ENCODE measurements at regions not wholly inside any gene's neighbourhood (a gene's known extent, or its start where the extent isn't known, plus 50 kb on each side); places are given as distances from the start of the nearest gene placed in this dataset.

- Histone ChIP-seq H3K9ac (ENCODE audit: insufficient read depth, low read length, poor library complexity, severe bottlenecking) (no peak overlapping the region), H3K4me2 (replicated peaks; ENCODE audit: extremely low read depth, low read length, poor library complexity, severe bottlenecking) (no peak overlapping the region), H3K4me1 (ENCODE audit: control insufficient read depth in 1 of 2, insufficient read depth in 2 of 2, low read length in 2 of 2) (no peaks in the 10 kb centered on the region), H3K79me2 (ENCODE audit: insufficient read depth, low read length) (no peaks in the 10 kb centered on the region), H4K20me1 (ENCODE audit: insufficient read depth, low read length) (no peaks in the 10 kb centered on the region), H3K27ac (ENCODE audit: low read depth in 1 of 2, low read length in 2 of 2) (no peak overlapping the region), H3K9me3 (replicated peaks in 1 of 2; ENCODE audit: control insufficient read depth in 1 of 2, insufficient read depth in 1 of 2, low read length in 2 of 2) (no peaks in the 10 kb centered on the region), H3K36me3 (replicated peaks in 1 of 2; ENCODE audit: control insufficient read depth in 1 of 2, insufficient read depth in 2 of 2, low read length in 2 of 2) (no peaks in the 10 kb centered on the region), H3K4me3 (replicated peaks in 1 of 3; ENCODE audit: low read depth in 2 of 3, low read length in 3 of 3) (no peak overlapping the region), H3K27me3 (ENCODE audit: control insufficient read depth in 2 of 2, insufficient read depth in 2 of 2, low read length in 2 of 2) (no peaks in the 10 kb centered on the region), H2AFZ (ENCODE audit: insufficient read depth, low read depth, low read length, poor library complexity, severe bottlenecking) (no peak overlapping the region)
- no peak for TF ChIP-seq CTCF (IDR thresholded peaks at IDR 0.05)
- H3K27me3 Mint-ChIP-seq (ENCODE audit: low read depth in 3 of 3) = no peaks in the 10 kb centered on the region
- peaks cover 3% of the 10 kb centered on the region for H3K4me1 Mint-ChIP-seq
- intact Hi-C loops (cut with micrococcal nuclease) = no loop called here
- peak overlapping the region in 1 of 7 donors; percentile 69 for H3K27ac Mint-ChIP-seq
- WGBS (ENCODE audit: insufficient coverage) = no CpG with 5 or more reads among the region's 2 CpGs
- no peak for DNase-seq
- H3K4me3 Mint-ChIP-seq = no peak overlapping the region
- H3K9me3 Mint-ChIP-seq = peaks cover 0 to 5% (median 0%) of the 10 kb centered on the region in 7 donors
- H3K36me3 Mint-ChIP-seq = no peaks in the 10 kb centered on the region
Measured at GRCh38 chr6:101011186-101011585, 130.1 kb upstream of the ASCC3 start.

- intact Hi-C loops (cut with micrococcal nuclease) = no loop called here
- no peaks in the 10 kb centered on the region for H3K36me3 ChIP-seq (replicated peaks in 1 of 2; ENCODE audit: control insufficient read depth in 1 of 2, insufficient read depth in 2 of 2, low read length in 2 of 2)
- Mint-ChIP-seq H3K4me1 (peaks cover 3% of the 10 kb centered on the region), H3K27me3 (ENCODE audit: low read depth in 3 of 3) (no peaks in the 10 kb centered on the region), H3K27ac (no peak overlapping the region), H3K36me3 (no peaks in the 10 kb centered on the region), H3K9me3 (peaks cover 0 to 6% (median 0%) of the 10 kb centered on the region in 7 donors), H3K4me3 (no peak overlapping the region)
- H4K20me1 ChIP-seq (ENCODE audit: insufficient read depth, low read length) = no peaks in the 10 kb centered on the region
- no peaks in the 10 kb centered on the region for H3K9me3 ChIP-seq (replicated peaks in 1 of 2; ENCODE audit: control insufficient read depth in 1 of 2, insufficient read depth in 1 of 2, low read length in 2 of 2)
- no peak overlapping the region for H3K27ac ChIP-seq (ENCODE audit: low read depth in 1 of 2, low read length in 2 of 2)
- no CpG with 5 or more reads among the region's 2 CpGs for WGBS (ENCODE audit: insufficient coverage)
- H3K79me2 ChIP-seq (ENCODE audit: insufficient read depth, low read length) = no peaks in the 10 kb centered on the region
- no peak overlapping the region for H3K4me3 ChIP-seq (replicated peaks in 1 of 3; ENCODE audit: low read depth in 2 of 3, low read length in 3 of 3)
- no peak for TF ChIP-seq CTCF (IDR thresholded peaks at IDR 0.05)
- H3K27me3 ChIP-seq (ENCODE audit: control insufficient read depth in 2 of 2, insufficient read depth in 2 of 2, low read length in 2 of 2) = no peaks in the 10 kb centered on the region
- no peak overlapping the region for H2AFZ ChIP-seq (ENCODE audit: insufficient read depth, low read depth, low read length, poor library complexity, severe bottlenecking)
- H3K9ac ChIP-seq (ENCODE audit: insufficient read depth, low read length, poor library complexity, severe bottlenecking) = no peak overlapping the region
- H3K4me2 ChIP-seq (replicated peaks; ENCODE audit: extremely low read depth, low read length, poor library complexity, severe bottlenecking) = no peak overlapping the region
- DNase-seq = no peak
- H3K4me1 ChIP-seq (ENCODE audit: control insufficient read depth in 1 of 2, insufficient read depth in 2 of 2, low read length in 2 of 2) = no peaks in the 10 kb centered on the region
Measured at GRCh38 chr6:101013612-101014195, 132.6 kb upstream of the ASCC3 start.

All from CD14-positive monocyte (primary cell).